Heart right ventricle (tissue), 16 donors: ENCODE measurements at regions not wholly inside any gene's neighbourhood (a gene's known extent, or its start where the extent isn't known, plus 50 kb on each side); places are given as distances from the start of the nearest gene placed in this dataset.

Experiments used
- ATAC-seq, 8 donors: fragments of 200-7000 bp; cut with Tn5 transposase; one replicate each; pipeline ENCODE4 v1.9.1; 2020; ENCODE audit warnings: mild to moderate bottlenecking in 8 of 8, moderate library complexity in 8 of 8, moderate number of reproducible peaks in 1 of 8
- DNase-seq, 2 donors: peaks; one replicate each; pipeline ENCODE4 v3.0.0-alpha.2; 2020
- H3K27ac ChIP-seq, 10 donors: fragments of 200-600 bp; sonication (generic) in 2 of 10; one replicate each; pipeline versions ENCODE4 v1.5.0 to v1.8.0; 2020 to 2022; ENCODE audit warnings: mild to moderate bottlenecking in 3 of 10
- H3K27me3 ChIP-seq, 7 donors: fragments of 200-600 bp; one replicate each; pipeline ENCODE4 v1.8.0; 2021 to 2022; ENCODE audit warnings: mild to moderate bottlenecking in 2 of 7
- H3K36me3 ChIP-seq, 9 donors: fragments of 200-600 bp; sonication (generic) in 1 of 9; one replicate each; pipeline versions ENCODE4 v1.5.0 to v1.8.0; 2020 to 2022; ENCODE audit warnings: mild to moderate bottlenecking in 2 of 9
- H3K4me1 ChIP-seq, 9 donors: fragments of 200-600 bp; sonication (generic) in 1 of 9; one replicate each; pipeline versions ENCODE4 v1.5.0 to v1.8.0; 2020 to 2022; ENCODE audit warnings: mild to moderate bottlenecking in 4 of 9
- H3K4me3 ChIP-seq, 10 donors: fragments of 200-600 bp; sonication (generic) in 2 of 10; one replicate each; pipeline versions ENCODE4 v1.5.0 to v1.8.0; 2020 to 2022; ENCODE audit warnings: mild to moderate bottlenecking in 7 of 10, moderate library complexity in 2 of 10
- H3K9me3 ChIP-seq, 11 donors: fragments of 200-600 bp in 10 of 11; sonication (generic) in 2 of 11; one replicate each; pipeline versions ENCODE4 v1.5.0 to v1.8.0; 2013 to 2022; ENCODE audit warnings: mild to moderate bottlenecking in 2 of 11, control low read depth in 1 of 11, moderate library complexity in 1 of 11
- WGBS, 2 donors: extraction: QIAGEN DNeasy Blood & Tissue Kit; methylation state at CpG; one replicate each; pipeline ENCODE4 v1.1.7; 2013; ENCODE audit warnings: inconsistent platforms in 1 of 2; 5-methylcytosine and 5-hydroxymethylcytosine counted together
- intact Hi-C, 10 donors: fragments of 100-400 bp; cut with DNase I; formaldehyde crosslinking; loops; one replicate each; pipeline versions ENCODE4 v1.11.1 to v1.14.2; 2022
- TF ChIP-seq, protein P1 (sequence below), 9 donors: fragments of 200-600 bp; sonication (generic) in 2 of 9; IDR thresholded peaks; one replicate each; pipeline versions ENCODE4 v1.5.0 to v1.8.0; 2021 to 2022; ENCODE audit warnings: antibody characterized with exemption in 9 of 9, mild to moderate bottlenecking in 5 of 9, moderate library complexity in 1 of 9
- donor health status: Arrhythmogenic right ventricular cardiomyopathy.
- donor health status: ischemic (EF 13 %, LVEDD 7.1; RV severe dilation, severe dysfunction).
- donor health status: healthy with polysubstance abuse.
- donor health status: DM: no; HTN: yes; CAD: no.
- donor health status: DM: no; HTN: no; CAD: no.
- donor health status: ischemic (EF 25% LVEDD 6.9; RV normal size, moderate dysfunction).
- donor health status: ischemic (EF 25% LVEDD 5.7; RV mildly dilated, moderate dysfunction).
- donor health status: healthy.
- donor health status: DM: yes; HTN: yes; CAD: no.
- donor health status: Ischemic cardiomyopathy.
- donor health status: ischemic (EF 35%, LVEDD 5.7; RV mildly dilated, moderate dysfunction).
- donor health status: nonischemic (EF 11% LVEDD 7.7; RV severe dilation, severe dysfunction).
- donor health status: DM: yes; HTN: yes; CAD: no.
- donor health status: PGD.
- donor health status: ischemic (EF 29% LVEDD 5.4; RV normal size, mild dysfunction).
- donor health status: nonischemic (EF 23%, LVEDD 6.1; RV moderate dilation, normal function).

DNA sequence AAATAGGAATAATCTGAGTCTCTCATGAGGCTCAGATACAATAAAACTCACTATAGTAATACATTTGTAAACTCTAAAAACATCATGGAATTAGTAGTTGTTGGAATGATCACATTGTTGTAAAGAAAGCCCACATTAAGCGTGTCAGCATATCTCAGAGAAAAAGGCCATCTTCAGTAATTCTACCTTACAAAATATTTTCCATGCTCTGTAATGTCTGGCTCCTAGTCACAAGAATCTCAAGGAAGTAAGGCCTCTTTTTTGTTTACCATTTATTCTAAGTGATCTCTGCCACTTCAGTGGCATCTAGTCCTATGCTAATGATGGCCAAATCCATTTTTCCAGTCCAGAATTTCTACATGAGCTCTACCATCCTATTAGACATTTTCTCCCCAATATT lies 240.2 kb upstream of the ZNF717 start:
- TF ChIP-seq, protein P1, sequence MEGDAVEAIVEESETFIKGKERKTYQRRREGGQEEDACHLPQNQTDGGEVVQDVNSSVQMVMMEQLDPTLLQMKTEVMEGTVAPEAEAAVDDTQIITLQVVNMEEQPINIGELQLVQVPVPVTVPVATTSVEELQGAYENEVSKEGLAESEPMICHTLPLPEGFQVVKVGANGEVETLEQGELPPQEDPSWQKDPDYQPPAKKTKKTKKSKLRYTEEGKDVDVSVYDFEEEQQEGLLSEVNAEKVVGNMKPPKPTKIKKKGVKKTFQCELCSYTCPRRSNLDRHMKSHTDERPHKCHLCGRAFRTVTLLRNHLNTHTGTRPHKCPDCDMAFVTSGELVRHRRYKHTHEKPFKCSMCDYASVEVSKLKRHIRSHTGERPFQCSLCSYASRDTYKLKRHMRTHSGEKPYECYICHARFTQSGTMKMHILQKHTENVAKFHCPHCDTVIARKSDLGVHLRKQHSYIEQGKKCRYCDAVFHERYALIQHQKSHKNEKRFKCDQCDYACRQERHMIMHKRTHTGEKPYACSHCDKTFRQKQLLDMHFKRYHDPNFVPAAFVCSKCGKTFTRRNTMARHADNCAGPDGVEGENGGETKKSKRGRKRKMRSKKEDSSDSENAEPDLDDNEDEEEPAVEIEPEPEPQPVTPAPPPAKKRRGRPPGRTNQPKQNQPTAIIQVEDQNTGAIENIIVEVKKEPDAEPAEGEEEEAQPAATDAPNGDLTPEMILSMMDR (IDR thresholded peaks at IDR 0.05) = no peak
- intact Hi-C loops = loop anchor here in 2 of 10 donors (10.0 kb wide), 1 partner anchor 559 kb away; no protein-coding TSS in a partner anchor

DNA sequence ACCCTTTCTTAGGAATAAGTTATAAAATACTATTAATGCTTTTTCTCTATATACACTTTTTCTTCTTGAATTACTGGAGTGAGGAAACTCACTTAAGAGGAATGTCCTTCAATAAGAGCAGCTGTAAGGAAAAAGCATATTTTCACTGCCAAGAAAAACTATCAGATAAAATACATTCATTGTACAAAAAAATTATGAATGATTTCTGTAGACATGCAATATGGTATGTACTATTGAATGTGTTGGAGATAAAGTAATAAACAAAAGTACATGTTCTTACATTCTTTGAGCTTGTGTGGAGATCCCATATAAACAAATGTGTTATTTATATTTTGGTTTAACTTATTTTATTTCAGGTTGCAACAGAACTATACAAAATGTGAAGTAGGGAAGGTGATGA lies 241.0 kb upstream of the ZNF717 start:
- H3K4me3 ChIP-seq = no peak overlapping the region

More for the DNA sequence above, 240.2 kb upstream of the ZNF717 start:
- Histone ChIP-seq H3K4me3 (no peak overlapping the region), H3K27me3 (no peaks in the 10 kb centered on the region), H3K27ac (no peak overlapping the region), H3K4me1 (no peaks in the 10 kb centered on the region), H3K9me3 (peaks cover 0 to 15% (median 0%) of the 10 kb centered on the region in 11 donors), H3K36me3 (no peaks in the 10 kb centered on the region)
- DNase-seq = no peak
- WGBS, 2 donors = 43 to 56% methylated on average over 1 of the region's 1 CpG
- no peak for ATAC-seq

DNA sequence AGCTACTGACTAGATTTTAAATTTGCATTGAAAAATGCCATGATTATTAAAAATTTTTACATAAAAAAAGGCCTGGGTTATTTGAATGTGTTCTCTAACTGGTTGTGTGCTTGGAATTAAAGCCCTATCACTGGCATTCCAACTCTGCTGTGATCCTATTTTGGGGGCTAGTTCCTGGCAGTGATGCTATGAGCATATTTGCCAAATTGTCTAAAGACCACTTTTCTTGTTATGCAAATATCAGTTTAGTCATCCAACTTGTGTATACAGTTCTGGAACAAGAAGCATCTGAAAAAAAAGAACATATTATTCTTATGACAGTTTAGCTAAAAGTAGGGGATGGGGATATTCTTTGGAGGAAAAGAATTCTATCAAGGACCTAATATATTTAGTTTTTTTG lies 243.4 kb upstream of the ZNF717 start:
- Histone ChIP-seq H3K27ac (no peak overlapping the region), H3K36me3 (no peaks in the 10 kb centered on the region), H3K9me3 (peaks cover 0 to 20% (median 0%) of the 10 kb centered on the region in 11 donors), H3K27me3 (no peaks in the 10 kb centered on the region), H3K4me1 (no peaks in the 10 kb centered on the region), H3K4me3 (no peak overlapping the region)
- DNase-seq (no peak), ATAC-seq (no peak)
- intact Hi-C loops = loop anchor here in 2 of 10 donors (10.0 kb wide), 1 partner anchor 556 kb away; no protein-coding TSS in a partner anchor
- TF ChIP-seq, protein P1 (IDR thresholded peaks at IDR 0.05) = no peak

More for the DNA sequence above, 241.0 kb upstream of the ZNF717 start:
- Histone ChIP-seq H3K9me3 (peaks cover 0 to 20% (median 0%) of the 10 kb centered on the region in 11 donors), H3K27ac (no peak overlapping the region), H3K4me1 (no peaks in the 10 kb centered on the region), H3K36me3 (no peaks in the 10 kb centered on the region), H3K27me3 (no peaks in the 10 kb centered on the region)
- TF ChIP-seq, protein P1 (IDR thresholded peaks at IDR 0.05) = no peak
- intact Hi-C loops = loop anchor here in 2 of 10 donors (10.0 kb wide), 1 partner anchor 558 kb away; no protein-coding TSS in a partner anchor
- DNase-seq (no peak), ATAC-seq (no peak)

DNA sequence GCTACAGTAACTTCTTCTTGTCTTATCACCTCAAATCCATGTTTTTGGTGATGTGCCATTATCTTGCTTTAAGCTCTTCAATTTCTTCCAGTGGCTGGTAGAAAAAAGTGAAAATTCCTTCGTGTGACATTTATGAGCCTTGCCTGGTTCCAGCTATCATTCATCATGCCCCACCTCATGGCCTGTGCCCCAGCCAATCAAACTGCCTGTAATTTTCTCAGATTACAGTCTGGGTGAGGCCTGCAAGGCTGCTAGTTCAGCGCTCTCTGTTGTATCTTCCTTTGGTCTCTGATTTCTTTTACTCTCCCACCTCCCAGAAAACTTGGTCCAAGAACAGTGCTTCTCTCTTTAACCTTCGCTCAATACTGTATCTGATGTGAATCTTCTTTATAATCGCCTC lies 249.3 kb upstream of the ZNF717 start:
- H3K4me1 ChIP-seq = no peaks in the 10 kb centered on the region
- TF ChIP-seq, protein P1 (IDR thresholded peaks at IDR 0.05) = no peak
- H3K4me3 ChIP-seq = no peak overlapping the region
- WGBS, 2 donors = 72 to 78% methylated on average over 4 of the region's 4 CpGs
- intact Hi-C loops = no loop called here
- DNase-seq = no peak
- no peaks in the 10 kb centered on the region for H3K36me3 ChIP-seq
- peaks cover 0 to 16% (median 0%) of the 10 kb centered on the region in 11 donors for H3K9me3 ChIP-seq
- H3K27me3 ChIP-seq = no peaks in the 10 kb centered on the region
- H3K27ac ChIP-seq = no peak overlapping the region
- no peak for ATAC-seq
